Ovary (tissue), 7 donors: ENCODE measurements at regions not wholly inside any gene's neighbourhood (a gene's known extent, or its start where the extent isn't known, plus 50 kb on each side); places are given as distances from the start of the nearest gene placed in this dataset.

Source experiments
- DNase-seq, 5 donors: peaks; one replicate each; pipeline ENCODE4 v3.0.0-alpha.2; 2019 to 2020
- H3K27ac ChIP-seq, 2 donors: fragments of 200-600 bp; one replicate each; pipeline versions ENCODE4 v1.5.1 to v1.8.0; 2019 to 2022
- H3K27me3 ChIP-seq: fragments of 200-600 bp; one replicate; pipeline ENCODE4 v1.8.0; 2022
- H3K36me3 ChIP-seq: fragments of 200-600 bp; sonication (generic); one replicate; pipeline ENCODE4 v1.5.1; 2019
- H3K4me1 ChIP-seq: one replicate; pipeline ENCODE4 v1.8.1; 2013; ENCODE audit warnings: mild to moderate bottlenecking, moderate library complexity; ENCODE audit not compliant: insufficient read depth
- H3K4me3 ChIP-seq: fragments of 200-600 bp; sonication (generic); one replicate; pipeline ENCODE4 v1.5.1; 2017
- H3K9me3 ChIP-seq, 2 donors: fragments of 200-600 bp in 1 of 2; sonication (generic) in 1 of 2; one replicate each; pipeline versions ENCODE4 v1.5.1 to v1.8.1; 2013 to 2019; ENCODE audit warnings: mild to moderate bottlenecking in 1 of 2, moderate library complexity in 1 of 2
- EP300 ChIP-seq: sonication (generic); formaldehyde crosslinking; IDR thresholded peaks from one replicate; pipeline ENCODE4 v1.6.1; 2017; ENCODE audit warnings: antibody characterized with exemption
- POLR2A ChIP-seq: fragments of 450-650 bp; IDR thresholded peaks from one replicate; pipeline ENCODE4 v1.6.1; 2017; ENCODE audit warnings: antibody characterized with exemption, mild to moderate bottlenecking, moderate library complexity
- WGBS, 3 donors: extraction: QIAGEN DNeasy Blood & Tissue Kit in 1 of 3; methylation state at CpG; one replicate each; pipeline versions ENCODE4 v1.1.5 to v1.1.7; 2013 to 2017; 5-methylcytosine and 5-hydroxymethylcytosine counted together
- intact Hi-C, 4 donors: fragments of 100-400 bp; cut with DNase I; formaldehyde crosslinking; loops; one replicate each; pipeline versions ENCODE4 v1.11.0 to v1.15.1; 2022 to 2023
- TF ChIP-seq, protein P1 (sequence below), 3 donors: fragments of 450-650 bp in 2 of 3; fragments of 200-600 bp in 1 of 3; IDR thresholded peaks; one replicate each; pipeline versions ENCODE4 v1.5.1 to v1.8.0; 2016 to 2022; ENCODE audit warnings: antibody characterized with exemption in 3 of 3, mild to moderate bottlenecking in 1 of 3
- donor health status: DM: no; HTN: no; CAD: no; lungs with moderate emphysema.
- donor health status: DM: no; HTN: no; CAD: no.
- donor health status: Bipolar disorder and iron deficiency.
- donor health status: DM: no; HTN: no; CAD: no.
- donor health status: DM: yes; HTN: yes; CAD: no.

DNA sequence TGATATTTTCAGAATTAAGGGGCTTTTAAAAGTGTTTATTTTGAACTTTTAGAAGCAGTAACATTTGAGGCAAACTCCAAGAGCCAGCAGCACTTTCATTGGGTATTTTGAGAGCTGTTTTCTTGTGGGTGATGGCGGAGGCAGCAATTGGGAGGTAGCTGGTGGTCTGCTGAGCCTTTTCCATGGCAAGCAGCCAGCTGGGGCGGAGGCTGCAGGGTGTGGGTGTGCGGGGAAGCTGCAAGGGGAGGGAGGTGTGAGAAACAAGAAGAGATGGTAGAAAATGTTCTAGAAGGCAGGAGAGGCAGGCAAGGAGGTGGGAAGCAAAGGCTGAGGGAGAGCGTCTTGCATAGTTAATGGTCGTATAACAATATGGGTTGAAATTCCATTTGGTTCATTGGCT, 223.4 kb upstream of the HTR2A start:
- no peaks in the 10 kb centered on the region for H3K9me3 ChIP-seq
- H3K4me3 ChIP-seq = no peak overlapping the region
- 68 to 82% (median 79%) methylated on average over 5 of the region's 5 CpGs for WGBS, 3 donors
- TF ChIP-seq EP300 (no peak), POLR2A (no peak)
- TF ChIP-seq, protein P1, sequence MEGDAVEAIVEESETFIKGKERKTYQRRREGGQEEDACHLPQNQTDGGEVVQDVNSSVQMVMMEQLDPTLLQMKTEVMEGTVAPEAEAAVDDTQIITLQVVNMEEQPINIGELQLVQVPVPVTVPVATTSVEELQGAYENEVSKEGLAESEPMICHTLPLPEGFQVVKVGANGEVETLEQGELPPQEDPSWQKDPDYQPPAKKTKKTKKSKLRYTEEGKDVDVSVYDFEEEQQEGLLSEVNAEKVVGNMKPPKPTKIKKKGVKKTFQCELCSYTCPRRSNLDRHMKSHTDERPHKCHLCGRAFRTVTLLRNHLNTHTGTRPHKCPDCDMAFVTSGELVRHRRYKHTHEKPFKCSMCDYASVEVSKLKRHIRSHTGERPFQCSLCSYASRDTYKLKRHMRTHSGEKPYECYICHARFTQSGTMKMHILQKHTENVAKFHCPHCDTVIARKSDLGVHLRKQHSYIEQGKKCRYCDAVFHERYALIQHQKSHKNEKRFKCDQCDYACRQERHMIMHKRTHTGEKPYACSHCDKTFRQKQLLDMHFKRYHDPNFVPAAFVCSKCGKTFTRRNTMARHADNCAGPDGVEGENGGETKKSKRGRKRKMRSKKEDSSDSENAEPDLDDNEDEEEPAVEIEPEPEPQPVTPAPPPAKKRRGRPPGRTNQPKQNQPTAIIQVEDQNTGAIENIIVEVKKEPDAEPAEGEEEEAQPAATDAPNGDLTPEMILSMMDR (IDR thresholded peaks at IDR 0.05) = no peak
- H3K4me1 ChIP-seq = no peaks in the 10 kb centered on the region
- H3K27ac ChIP-seq = no peak overlapping the region
- no peak for DNase-seq
- intact Hi-C loops = no loop called here
- no peaks in the 10 kb centered on the region for H3K27me3 ChIP-seq
- H3K36me3 ChIP-seq = no peaks in the 10 kb centered on the region

DNA sequence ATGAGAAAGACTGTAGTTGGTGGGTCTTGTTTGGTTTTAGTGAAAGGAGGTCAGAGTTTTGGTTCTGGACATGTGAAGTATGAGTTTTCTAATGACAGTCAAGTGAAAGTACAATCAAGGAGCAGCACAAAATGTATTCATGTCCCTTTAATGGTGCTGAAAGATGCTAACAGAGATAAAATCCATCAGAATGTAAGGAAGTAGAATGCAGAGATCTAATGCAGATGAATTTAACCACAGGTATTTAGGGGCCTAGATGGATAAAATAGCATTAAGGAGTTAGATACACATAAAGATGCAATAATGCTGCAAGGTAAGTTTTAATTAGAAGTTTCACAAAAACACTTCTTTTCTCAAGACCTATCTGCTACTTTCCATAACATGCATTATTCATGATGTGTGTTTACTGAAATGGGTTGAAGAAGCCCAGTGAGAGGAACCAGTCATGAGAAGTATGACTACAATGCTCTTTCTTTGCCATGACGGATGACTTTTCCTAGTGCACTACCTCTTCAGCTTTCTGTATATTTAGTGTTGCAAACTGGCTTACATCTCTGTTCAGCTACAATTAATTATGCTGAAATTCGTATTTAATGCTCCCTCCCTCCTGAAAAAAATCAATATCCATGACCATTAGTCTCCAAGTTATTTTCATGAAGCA, 222.9 kb upstream of the HTR2A start:
- Histone ChIP-seq H3K4me3 (no peak overlapping the region), H3K9me3 (no peaks in the 10 kb centered on the region), H3K36me3 (no peaks in the 10 kb centered on the region), H3K4me1 (no peaks in the 10 kb centered on the region), H3K27me3 (no peaks in the 10 kb centered on the region), H3K27ac (no peak overlapping the region)
- intact Hi-C loops = no loop called here
- WGBS, 3 donors = 76 to 84% (median 83%) methylated on average over 2 of the region's 2 CpGs
- TF ChIP-seq, protein P1 (IDR thresholded peaks at IDR 0.05) = no peak
- TF ChIP-seq EP300 (no peak), POLR2A (no peak)
- DNase-seq = no peak

DNA sequence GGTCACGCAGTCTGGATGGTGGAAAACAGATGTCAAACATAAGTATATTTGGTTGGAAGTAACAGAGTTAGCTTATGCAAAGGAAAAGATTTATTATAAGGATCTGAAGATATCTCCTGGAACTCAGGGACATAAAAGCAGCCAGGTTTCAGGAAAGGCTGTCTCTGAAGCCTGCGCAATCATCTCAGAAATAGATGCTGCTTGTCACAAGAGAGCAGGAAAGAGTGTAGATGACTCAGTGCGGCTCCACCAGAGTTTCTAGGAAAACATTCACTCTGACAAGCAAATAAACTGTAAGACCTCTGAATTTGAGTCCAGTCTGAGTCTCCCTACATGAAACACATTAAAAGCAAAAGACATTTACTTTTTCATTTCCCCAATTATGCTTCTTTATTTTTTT, 220.4 kb upstream of the HTR2A start:
- 65 to 72% (median 68%) methylated on average over 3 of the region's 3 CpGs for WGBS, 3 donors
- H3K4me3 ChIP-seq = no peak overlapping the region
- intact Hi-C loops = no loop called here
- no peaks in the 10 kb centered on the region for H3K36me3 ChIP-seq
- no peak for DNase-seq
- no peak overlapping the region for H3K27ac ChIP-seq
- TF ChIP-seq EP300 (no peak), POLR2A (no peak)
- TF ChIP-seq, protein P1 (IDR thresholded peaks at IDR 0.05) = no peak
- H3K9me3 ChIP-seq = no peaks in the 10 kb centered on the region
- no peaks in the 10 kb centered on the region for H3K4me1 ChIP-seq
- no peaks in the 10 kb centered on the region for H3K27me3 ChIP-seq

DNA sequence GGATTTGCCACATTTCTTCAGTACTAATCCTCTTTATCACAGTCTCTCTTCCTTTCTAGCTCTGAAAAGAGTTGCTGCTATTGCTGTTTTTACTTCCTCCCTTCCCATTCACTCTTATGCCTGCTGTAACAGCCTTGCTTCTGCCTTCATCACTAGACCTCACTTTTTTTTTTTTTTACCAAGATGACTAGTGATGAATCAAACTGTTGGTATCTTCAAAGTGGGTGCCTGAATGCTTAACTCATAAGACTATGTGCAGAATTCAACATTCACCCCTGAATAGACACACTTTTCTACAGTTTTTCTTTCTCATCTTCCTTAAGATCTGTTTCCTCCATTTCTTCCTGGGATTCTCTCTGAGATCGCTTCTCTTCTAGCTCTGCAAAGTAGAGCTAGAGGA, 217.2 kb upstream of the HTR2A start:
- Histone ChIP-seq H3K9me3 (no peaks in the 10 kb centered on the region), H3K4me3 (no peak overlapping the region), H3K4me1 (no peaks in the 10 kb centered on the region), H3K27ac (no peak overlapping the region), H3K27me3 (no peaks in the 10 kb centered on the region), H3K36me3 (no peaks in the 10 kb centered on the region)
- no peak for TF ChIP-seq POLR2A
- TF ChIP-seq, protein P1 (IDR thresholded peaks at IDR 0.05) = no peak
- no peak for TF ChIP-seq EP300
- intact Hi-C loops = no loop called here
- DNase-seq = no peak
- 93 to 96% (median 95%) methylated on average over 1 of the region's 1 CpG for WGBS, 3 donors
